ENCODE measurements at regions not wholly inside any gene's neighbourhood (a gene's known extent, or its start where the extent isn't known, plus 50 kb on each side); places are given as distances from the start of the nearest gene placed in this dataset.

GRCh38 chr7:90078921-90079320, 75.3 kb upstream of the STEAP1 start:
- no peak for TF ChIP-seq CTCF (IDR thresholded peaks at IDR 0.05)
- no peak for TF ChIP-seq POLR2A (IDR thresholded peaks at IDR 0.05)

Data from heart left ventricle (tissue), 13 donors.